ENCODE measurements at regions not wholly inside any gene's neighbourhood (a gene's known extent, or its start where the extent isn't known, plus 50 kb on each side); places are given as distances from the start of the nearest gene placed in this dataset.
"Not testable (repeated sequence)": the region's sequence is repeated elsewhere in the genome, so short reads cannot be mapped to it uniquely, and the experiment has no call there.

DNA sequence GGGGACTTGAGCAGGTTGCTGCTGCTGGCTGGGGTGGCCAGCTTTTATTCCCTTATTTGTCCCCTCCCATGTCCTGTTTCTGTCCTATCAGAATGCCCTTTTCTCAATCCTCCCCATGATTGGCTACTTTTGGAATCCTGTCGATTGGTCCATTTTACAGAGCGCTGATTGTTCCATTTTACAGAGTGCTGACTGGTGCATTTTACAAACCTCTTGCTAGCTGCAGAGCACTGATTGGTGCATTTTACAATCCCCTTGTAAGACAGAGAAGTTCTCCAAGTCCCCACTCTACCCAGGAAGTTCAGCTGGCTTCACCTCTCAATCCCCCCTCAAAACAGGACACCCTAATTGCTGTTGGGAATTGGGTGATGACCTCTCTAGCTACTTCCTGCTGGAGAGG is 608.0 kb downstream of the C12orf50 start:
- not testable (repeated sequence) for DNase-seq (ENCODE audit: low read depth)

- peak; percentile 66 for DNase-seq (ENCODE audit: low read depth)
These were observed 615.4 kb downstream of the C12orf50 start for GRCh38 chr12:87413784-87414183.

DNA sequence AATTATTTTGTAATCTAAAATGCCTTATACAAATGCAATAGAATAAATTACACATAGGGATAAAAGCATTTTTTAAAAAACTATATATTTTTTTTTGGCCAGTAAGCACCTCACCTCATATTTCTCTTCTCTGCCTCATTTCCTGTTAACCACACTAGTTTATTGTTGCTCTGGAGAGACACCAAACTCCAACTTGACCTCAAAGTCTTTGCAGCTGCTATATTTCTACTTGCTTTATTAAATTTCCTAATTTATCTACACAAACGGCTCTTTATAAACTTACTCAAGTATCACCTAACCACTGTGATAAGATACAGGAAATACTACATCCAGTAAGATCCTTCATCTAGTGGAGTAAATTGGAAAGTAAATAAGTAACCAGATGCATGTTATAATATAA is 622.3 kb downstream of the C12orf50 start:
- DNase-seq (ENCODE audit: low read depth) = no peak

- no peak for DNase-seq (ENCODE audit: low read depth)
These were observed 623.3 kb downstream of the C12orf50 start for GRCh38 chr12:87405918-87406317.

GRCh38 chr12:87394168-87394567 is 635.0 kb downstream of the C12orf50 start:
- not testable (repeated sequence) for DNase-seq (ENCODE audit: low read depth)

GRCh38 chr12:87388376-87388775 is 640.8 kb downstream of the C12orf50 start:
- no peak for DNase-seq (ENCODE audit: low read depth)

DNA sequence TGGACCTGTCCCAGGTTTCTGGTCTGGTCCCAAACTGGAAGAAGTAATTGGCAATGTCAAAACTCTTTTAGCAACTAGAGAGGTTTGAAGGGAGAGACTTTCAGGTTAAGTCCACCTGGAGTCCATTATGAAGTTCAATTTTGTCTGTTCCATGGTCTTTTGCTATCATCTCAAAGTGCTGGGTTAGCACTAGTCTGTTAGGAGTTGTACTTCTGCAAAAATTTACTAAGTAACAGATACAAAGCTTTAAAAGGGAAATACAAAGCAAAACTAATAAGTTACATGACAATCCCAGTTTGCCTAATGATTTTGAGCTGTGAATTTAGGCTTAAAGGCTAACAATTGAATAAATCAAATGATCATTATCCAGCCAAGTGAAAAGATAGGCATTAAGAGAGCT is 643.9 kb downstream of the C12orf50 start:
- DNase-seq (ENCODE audit: low read depth) = no peak

DNA sequence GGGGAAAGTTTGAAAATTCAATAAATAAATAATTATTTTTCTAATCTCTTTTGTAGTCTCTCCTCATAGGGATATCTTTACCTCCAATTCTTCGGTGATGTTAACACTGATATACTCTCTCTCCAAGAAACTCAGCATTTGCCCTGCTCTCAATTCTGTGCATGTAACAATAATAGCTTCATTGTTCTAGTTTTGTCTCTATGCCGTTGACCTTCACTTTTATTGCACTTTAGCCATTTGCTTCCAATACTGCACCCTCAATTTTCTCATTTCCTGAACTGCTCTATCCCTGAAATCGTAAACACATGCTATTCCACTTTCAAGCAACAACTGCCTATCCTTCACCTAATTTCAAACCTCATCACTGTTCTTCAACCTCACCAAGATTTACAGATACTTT is 645.0 kb downstream of the C12orf50 start:
- no peak for DNase-seq (ENCODE audit: low read depth)

DNA sequence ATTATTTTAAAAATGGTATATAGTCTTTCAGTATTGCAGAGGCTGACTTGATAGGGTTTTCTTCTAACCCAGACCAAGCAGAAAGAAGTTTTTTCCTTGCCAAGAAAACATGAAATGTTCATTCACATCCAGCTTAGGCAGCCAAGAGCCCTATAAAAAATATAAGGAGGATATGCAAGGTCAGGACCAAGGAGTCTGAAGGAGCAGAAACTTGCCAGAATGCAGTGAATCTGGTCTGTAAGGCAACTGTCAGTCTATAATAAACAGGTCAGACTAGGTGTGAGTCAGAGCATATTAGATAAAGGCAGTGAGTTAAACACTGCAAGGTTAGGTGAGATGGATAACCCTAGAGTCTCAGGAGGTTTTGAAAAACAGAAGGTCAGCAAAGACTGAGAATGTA is 645.5 kb downstream of the C12orf50 start:
- DNase-seq (ENCODE audit: low read depth) = no peak

GRCh38 chr12:87382959-87383566 is 646.1 kb downstream of the C12orf50 start:
- no peak for DNase-seq (ENCODE audit: low read depth)

DNA sequence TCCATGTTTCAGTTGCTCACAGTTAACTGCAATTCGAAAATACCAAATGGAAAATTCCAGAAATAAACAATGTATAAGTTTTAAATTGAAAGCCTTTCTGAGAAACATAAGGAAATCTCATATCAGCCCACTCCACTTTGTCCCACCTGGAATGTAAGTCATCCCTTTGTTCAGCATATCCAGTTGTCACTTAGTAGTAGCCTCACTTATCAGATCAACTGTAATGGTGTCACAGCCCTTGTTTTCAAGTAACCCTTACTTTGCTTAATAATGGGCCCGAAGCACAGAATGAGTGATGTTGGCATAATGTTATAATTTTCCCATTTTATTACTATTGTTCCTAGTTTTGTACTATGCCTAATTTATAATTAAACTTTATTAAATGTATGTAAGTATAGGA is 646.8 kb downstream of the C12orf50 start:
- DNase-seq (ENCODE audit: low read depth) = no peak

GRCh38 chr12:87381742-87382141 is 647.5 kb downstream of the C12orf50 start:
- no peak for DNase-seq (ENCODE audit: low read depth)

- DNase-seq (ENCODE audit: low read depth) = no peak
These were observed 650.7 kb downstream of the C12orf50 start for GRCh38 chr12:87378526-87378925.

GRCh38 chr12:87376722-87377121 is 652.5 kb downstream of the C12orf50 start:
- DNase-seq (ENCODE audit: low read depth) = no peak

DNA sequence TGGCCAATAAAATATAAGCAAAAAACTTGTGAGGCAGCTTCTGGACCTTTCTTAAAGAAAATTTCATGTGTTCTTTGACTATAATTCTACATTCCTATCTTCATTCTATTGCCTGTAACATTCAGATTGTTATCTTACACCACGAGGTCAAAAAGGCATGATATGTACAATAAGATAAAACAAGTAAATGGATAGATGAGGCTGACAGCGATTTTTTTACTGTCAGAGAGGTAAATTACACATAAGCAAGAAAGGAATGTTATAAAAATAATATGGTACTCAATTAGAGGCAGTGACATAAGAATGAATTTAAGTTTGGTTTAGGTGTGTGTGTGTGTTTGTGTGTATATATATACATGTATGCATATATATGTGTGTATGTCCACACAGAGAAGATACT is 660.0 kb downstream of the C12orf50 start:
- no peak for DNase-seq (ENCODE audit: low read depth)

DNA sequence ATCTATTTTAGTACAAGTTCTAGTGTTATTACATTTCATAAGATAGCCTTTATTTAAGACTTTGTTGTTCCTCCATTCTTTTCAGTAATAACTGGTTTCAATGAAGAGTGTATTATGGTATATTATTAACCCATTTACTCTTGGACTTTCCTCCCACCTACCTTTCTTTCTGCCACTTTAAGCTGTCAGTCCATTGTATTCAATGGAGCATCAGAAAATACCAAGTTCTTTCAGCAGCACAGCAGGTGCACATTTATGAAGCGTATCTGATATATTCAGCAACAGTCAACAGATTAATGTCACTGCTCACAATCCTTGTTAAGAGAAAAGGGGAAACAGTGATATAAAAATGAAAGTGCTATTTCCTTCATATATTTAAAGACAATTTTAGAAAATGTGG is 660.9 kb downstream of the C12orf50 start:
- DNase-seq (ENCODE audit: low read depth) = no peak

- DNase-seq (ENCODE audit: low read depth) = no peak
These were observed 663.8 kb downstream of the C12orf50 start for GRCh38 chr12:87365423-87365822.

DNA sequence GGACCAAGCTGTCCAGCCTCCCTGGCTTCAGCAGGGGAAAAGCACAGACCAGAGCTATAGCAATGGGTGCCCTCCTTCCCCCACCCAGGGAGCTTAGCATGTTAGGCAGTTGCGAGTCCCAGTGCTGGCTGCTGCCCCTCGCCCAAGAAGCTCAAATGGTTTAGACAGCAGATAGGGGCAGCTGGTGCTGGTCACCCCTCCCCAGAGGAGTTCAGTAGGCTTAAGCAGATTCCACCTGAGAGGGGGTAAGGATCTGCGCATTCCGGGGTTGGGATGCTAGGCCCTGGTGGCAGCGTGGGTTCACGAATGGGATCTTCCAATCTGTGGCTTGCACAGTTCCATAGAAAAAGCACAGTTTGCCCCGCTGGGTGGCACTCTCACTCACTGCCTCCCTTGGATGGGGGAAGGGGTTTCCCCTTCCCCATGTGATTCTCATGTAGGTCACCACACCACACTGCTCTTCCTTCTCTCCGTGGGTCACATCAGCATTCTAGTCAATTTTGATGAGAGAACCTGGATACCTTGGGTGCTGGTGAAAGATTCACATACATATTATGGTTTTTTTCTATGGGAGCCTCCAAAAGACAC is 665.6 kb downstream of the C12orf50 start:
- no peak for DNase-seq (ENCODE audit: low read depth)

- DNase-seq (ENCODE audit: low read depth) = no peak
These were observed 679.5 kb downstream of the C12orf50 start for GRCh38 chr12:87349681-87350080.

- DNase-seq (ENCODE audit: low read depth) = no peak
These were observed 681.1 kb downstream of the C12orf50 start for GRCh38 chr12:87348071-87348470.

GRCh38 chr12:87344699-87345098 is 684.5 kb downstream of the C12orf50 start:
- DNase-seq (ENCODE audit: low read depth) = no peak

- DNase-seq (ENCODE audit: low read depth) = no peak
These were observed 690.5 kb downstream of the C12orf50 start for GRCh38 chr12:87338681-87339080.

GRCh38 chr12:87336814-87337336 is 692.3 kb downstream of the C12orf50 start:
- DNase-seq (ENCODE audit: low read depth) = no peak

Measured in non-pigmented ciliary epithelial cell (primary cell).